H1 (cell line): ENCODE measurements at regions not wholly inside any gene's neighbourhood (a gene's known extent, or its start where the extent isn't known, plus 50 kb on each side); places are given as distances from the start of the nearest gene placed in this dataset.

Experiments
- BCL11A ChIP-seq, 2 experiments: IDR thresholded peaks; one replicate each; pipeline ENCODE4 v1.6.1; 2011; ENCODE audit warnings: low read depth in 2 of 2, low read length in 2 of 2, mild to moderate bottlenecking in 2 of 2
- FOSL1 ChIP-seq: IDR thresholded peaks from 2 replicates; pipeline ENCODE4 v1.6.1; 2011; ENCODE audit warnings: mild to moderate bottlenecking, low read depth, low read length, moderate library complexity; ENCODE audit not compliant: insufficient read depth
- JUND ChIP-seq: IDR thresholded peaks from 2 replicates; pipeline ENCODE4 v1.6.1; 2011; ENCODE audit warnings: mild to moderate bottlenecking, improper control_type of control experiment, low read length
- RXRA ChIP-seq: IDR thresholded peaks from 2 replicates; pipeline ENCODE4 v1.6.1; 2011; ENCODE audit warnings: low read depth, mild to moderate bottlenecking, low read length, moderate library complexity; ENCODE audit not compliant: insufficient read depth
- TF ChIP-seq, protein P1 (sequence below), 3 experiments: IDR thresholded peaks; 1 replicate in 2 of 3; 2 replicates in 1 of 3; pipeline versions ENCODE4 v1.5.1 to v1.6.1; 2011; ENCODE audit warnings: low read length in 3 of 3, mild to moderate bottlenecking in 3 of 3, inconsistent platforms in 2 of 3, low read depth in 1 of 3, moderate library complexity in 1 of 3; ENCODE audit not compliant: insufficient read depth in 1 of 3; ENCODE audit errors: control extremely low read depth in 1 of 3

DNA sequence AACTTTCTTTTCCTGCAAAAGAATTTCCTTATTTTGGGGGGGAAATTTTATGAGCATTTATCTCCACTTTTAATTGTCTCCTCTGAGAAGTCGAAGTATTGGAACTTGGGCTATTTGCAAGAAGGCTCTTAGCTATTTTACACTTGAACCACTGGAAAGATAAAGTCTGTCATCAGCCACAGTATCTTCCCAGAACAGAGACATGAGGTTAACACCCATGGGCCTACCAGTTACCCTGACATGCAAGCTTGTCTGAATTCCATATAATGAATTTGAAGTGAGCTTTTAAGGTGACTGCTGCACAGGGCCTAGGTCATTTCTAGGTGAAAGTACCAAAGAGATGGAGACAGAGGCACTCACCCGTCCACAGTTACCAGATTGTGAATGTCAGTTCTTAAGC lies 193.1 kb downstream of the SIM1 start:
- TF ChIP-seq, protein P1, sequence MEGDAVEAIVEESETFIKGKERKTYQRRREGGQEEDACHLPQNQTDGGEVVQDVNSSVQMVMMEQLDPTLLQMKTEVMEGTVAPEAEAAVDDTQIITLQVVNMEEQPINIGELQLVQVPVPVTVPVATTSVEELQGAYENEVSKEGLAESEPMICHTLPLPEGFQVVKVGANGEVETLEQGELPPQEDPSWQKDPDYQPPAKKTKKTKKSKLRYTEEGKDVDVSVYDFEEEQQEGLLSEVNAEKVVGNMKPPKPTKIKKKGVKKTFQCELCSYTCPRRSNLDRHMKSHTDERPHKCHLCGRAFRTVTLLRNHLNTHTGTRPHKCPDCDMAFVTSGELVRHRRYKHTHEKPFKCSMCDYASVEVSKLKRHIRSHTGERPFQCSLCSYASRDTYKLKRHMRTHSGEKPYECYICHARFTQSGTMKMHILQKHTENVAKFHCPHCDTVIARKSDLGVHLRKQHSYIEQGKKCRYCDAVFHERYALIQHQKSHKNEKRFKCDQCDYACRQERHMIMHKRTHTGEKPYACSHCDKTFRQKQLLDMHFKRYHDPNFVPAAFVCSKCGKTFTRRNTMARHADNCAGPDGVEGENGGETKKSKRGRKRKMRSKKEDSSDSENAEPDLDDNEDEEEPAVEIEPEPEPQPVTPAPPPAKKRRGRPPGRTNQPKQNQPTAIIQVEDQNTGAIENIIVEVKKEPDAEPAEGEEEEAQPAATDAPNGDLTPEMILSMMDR (IDR thresholded peaks at IDR 0.05; ENCODE audit: control extremely low read depth in 1 of 3, insufficient read depth in 1 of 3, low read depth in 1 of 3, low read length in 3 of 3) = no peak
- TF ChIP-seq BCL11A (IDR thresholded peaks at IDR 0.05; ENCODE audit: low read depth in 2 of 2, low read length in 2 of 2) (no peak), RXRA (no peak), JUND (no peak), FOSL1 (no peak)
